ENCODE measurements at regions not wholly inside any gene's neighbourhood (a gene's known extent, or its start where the extent isn't known, plus 50 kb on each side); places are given as distances from the start of the nearest gene placed in this dataset.

GRCh38 chr20:48470141-48470540, 357.7 kb downstream of the PREX1 start:
- Mint-ChIP-seq H3K27me3 (ENCODE audit: insufficient read depth, low read depth) (peaks cover 16% of the 10 kb centered on the region), H3K36me3 (no peaks in the 10 kb centered on the region), H3K4me1 (peaks cover 3% of the 10 kb centered on the region), H3K9me3 (peaks cover 4% of the 10 kb centered on the region), H3K4me3 (no peak overlapping the region), H3K27ac (no peak overlapping the region)
- TF ChIP-seq EZH2phosphoT487 (IDR thresholded peaks at IDR 0.05) = no peak
- no peak for TF ChIP-seq EZH2 (IDR thresholded peaks at IDR 0.05)
- TF ChIP-seq CTCF (IDR thresholded peaks at IDR 0.05) = no peak
- H3K9me3 ChIP-seq (ENCODE audit: low read depth) = no peaks in the 10 kb centered on the region
- no peaks in the 10 kb centered on the region for H4K20me1 ChIP-seq (ENCODE audit: low read depth)
- H3K9ac ChIP-seq = no peak overlapping the region
- H2AFZ ChIP-seq (replicated peaks) = no peak overlapping the region
- H3K27me3 ChIP-seq = no peaks in the 10 kb centered on the region
- no peak overlapping the region for H3K4me2 ChIP-seq
- no peaks in the 10 kb centered on the region for H3F3A ChIP-seq (ENCODE audit: low read depth)
- no peak overlapping the region for H3K27ac ChIP-seq
- no peaks in the 10 kb centered on the region for H3K36me3 ChIP-seq
- no peak for DNase-seq (ENCODE audit: low spot score)
- no peaks in the 10 kb centered on the region for H3K79me2 ChIP-seq (ENCODE audit: low read depth)
- no peaks in the 10 kb centered on the region for H3K4me1 ChIP-seq
- H3K4me3 ChIP-seq = no peak overlapping the region

GRCh38 chr20:48469026-48469425, 358.8 kb downstream of the PREX1 start:
- Histone ChIP-seq H3F3A (ENCODE audit: low read depth) (no peaks in the 10 kb centered on the region), H3K4me2 (no peak overlapping the region), H3K4me1 (no peaks in the 10 kb centered on the region), H3K36me3 (no peaks in the 10 kb centered on the region), H3K27ac (no peak overlapping the region), H3K27me3 (no peaks in the 10 kb centered on the region), H3K4me3 (no peak overlapping the region), H4K20me1 (ENCODE audit: low read depth) (no peaks in the 10 kb centered on the region), H3K79me2 (ENCODE audit: low read depth) (no peaks in the 10 kb centered on the region), H3K9ac (no peak overlapping the region), H2AFZ (replicated peaks) (no peak overlapping the region), H3K9me3 (ENCODE audit: low read depth) (no peaks in the 10 kb centered on the region)
- Mint-ChIP-seq H3K27me3 (ENCODE audit: insufficient read depth, low read depth) (peaks cover 19% of the 10 kb centered on the region), H3K9me3 (peaks cover 4% of the 10 kb centered on the region), H3K4me3 (no peak overlapping the region), H3K27ac (no peak overlapping the region), H3K36me3 (no peaks in the 10 kb centered on the region), H3K4me1 (peaks cover 3% of the 10 kb centered on the region)
- TF ChIP-seq EZH2phosphoT487 (IDR thresholded peaks at IDR 0.05) (no peak), CTCF (IDR thresholded peaks at IDR 0.05) (no peak), EZH2 (IDR thresholded peaks at IDR 0.05) (no peak)
- no peak for DNase-seq (ENCODE audit: low spot score)

- no peaks in the 10 kb centered on the region for H3K36me3 Mint-ChIP-seq
- Histone ChIP-seq H3K27me3 (no peaks in the 10 kb centered on the region), H2AFZ (replicated peaks) (no peak overlapping the region), H3K27ac (no peak overlapping the region), H3K9ac (no peak overlapping the region), H3K4me2 (no peak overlapping the region), H4K20me1 (ENCODE audit: low read depth) (no peaks in the 10 kb centered on the region), H3K4me3 (no peak overlapping the region), H3F3A (ENCODE audit: low read depth) (no peaks in the 10 kb centered on the region), H3K79me2 (ENCODE audit: low read depth) (no peaks in the 10 kb centered on the region), H3K36me3 (no peaks in the 10 kb centered on the region), H3K9me3 (ENCODE audit: low read depth) (no peaks in the 10 kb centered on the region), H3K4me1 (no peaks in the 10 kb centered on the region)
- TF ChIP-seq EZH2phosphoT487 (IDR thresholded peaks at IDR 0.05) (no peak), EZH2 (IDR thresholded peaks at IDR 0.05) (no peak), CTCF (IDR thresholded peaks at IDR 0.05) (no peak)
- H3K27me3 Mint-ChIP-seq (ENCODE audit: insufficient read depth, low read depth) = peaks cover 23% of the 10 kb centered on the region
- DNase-seq (ENCODE audit: low spot score) = no peak
- peaks cover 4% of the 10 kb centered on the region for H3K9me3 Mint-ChIP-seq
- no peak overlapping the region for H3K4me3 Mint-ChIP-seq
- H3K4me1 Mint-ChIP-seq = peaks cover 7% of the 10 kb centered on the region
- H3K27ac Mint-ChIP-seq = no peak overlapping the region
Observed at GRCh38 chr20:48468571-48468970, 359.2 kb downstream of the PREX1 start.
